HG03565 (cell line): ENCODE measurements at regions not wholly inside any gene's neighbourhood (a gene's known extent, or its start where the extent isn't known, plus 50 kb on each side); places are given as distances from the start of the nearest gene placed in this dataset.

Source experiments
- ATAC-seq: cut with Tn5 transposase; IDR thresholded peaks from one replicate; pipeline ENCODE4 v1.9.1; 2021; ENCODE audit warnings: mild to moderate bottlenecking, moderate library complexity; ENCODE audit not compliant: unreplicated experiment

DNA sequence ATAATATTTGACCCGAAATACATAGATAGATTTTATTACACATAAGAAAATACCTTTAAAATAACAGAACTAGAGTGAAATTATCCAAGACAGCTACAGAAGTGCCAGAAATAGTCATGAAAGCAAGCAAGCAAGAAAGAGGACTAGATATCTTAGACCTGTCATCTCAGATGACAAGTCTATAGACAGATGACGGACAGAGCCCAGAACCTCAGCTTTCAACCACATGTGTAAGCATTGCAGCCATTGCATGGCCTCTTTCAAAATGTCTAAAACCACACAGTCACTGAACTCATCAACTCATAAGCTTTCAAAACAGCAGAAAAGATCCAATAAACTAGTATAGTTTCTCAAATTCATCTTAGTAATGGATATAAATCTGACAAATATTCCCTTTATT lies 59.8 kb upstream of the FHIT start:
- ATAC-seq, result no peak

DNA sequence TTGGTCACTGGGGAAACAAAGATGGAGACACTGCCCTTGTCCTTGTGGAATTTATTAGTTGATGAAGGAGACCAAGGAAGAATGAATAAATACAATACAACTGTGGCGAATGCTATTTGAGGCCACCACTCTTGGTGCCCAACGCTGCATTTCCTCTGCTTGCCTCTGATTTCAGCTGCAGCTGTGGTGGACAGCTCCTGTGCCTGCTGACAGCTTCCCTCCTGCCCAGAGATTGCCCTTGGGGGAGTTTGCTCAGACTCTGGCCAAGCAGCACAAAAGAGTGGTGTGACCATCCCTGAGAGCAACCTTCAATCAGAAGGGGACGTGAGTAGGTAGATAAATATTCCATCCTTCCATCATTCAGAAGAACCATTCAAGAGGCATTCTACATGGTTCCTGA lies 64.6 kb upstream of the FHIT start:
- no peak for ATAC-seq

DNA sequence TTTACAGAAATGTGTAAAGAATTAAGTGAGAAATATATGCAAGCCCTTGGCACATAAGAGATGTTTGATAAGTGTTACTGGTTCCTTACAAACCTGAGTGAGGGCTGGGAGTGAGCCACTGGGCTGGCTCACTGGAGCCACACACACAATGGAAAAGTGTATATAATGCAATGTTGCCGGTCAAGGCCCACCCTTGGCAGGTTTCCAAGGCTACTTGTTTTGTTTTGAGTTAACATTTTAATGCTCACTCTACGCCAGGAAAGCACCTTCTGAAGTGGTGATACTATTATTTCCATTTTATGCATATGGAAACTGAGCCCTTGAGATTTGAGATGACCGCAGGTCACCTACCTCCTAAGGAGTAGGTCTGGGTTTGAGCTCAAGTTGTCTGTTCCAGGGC lies 71.8 kb upstream of the FHIT start:
- no peak for ATAC-seq

DNA sequence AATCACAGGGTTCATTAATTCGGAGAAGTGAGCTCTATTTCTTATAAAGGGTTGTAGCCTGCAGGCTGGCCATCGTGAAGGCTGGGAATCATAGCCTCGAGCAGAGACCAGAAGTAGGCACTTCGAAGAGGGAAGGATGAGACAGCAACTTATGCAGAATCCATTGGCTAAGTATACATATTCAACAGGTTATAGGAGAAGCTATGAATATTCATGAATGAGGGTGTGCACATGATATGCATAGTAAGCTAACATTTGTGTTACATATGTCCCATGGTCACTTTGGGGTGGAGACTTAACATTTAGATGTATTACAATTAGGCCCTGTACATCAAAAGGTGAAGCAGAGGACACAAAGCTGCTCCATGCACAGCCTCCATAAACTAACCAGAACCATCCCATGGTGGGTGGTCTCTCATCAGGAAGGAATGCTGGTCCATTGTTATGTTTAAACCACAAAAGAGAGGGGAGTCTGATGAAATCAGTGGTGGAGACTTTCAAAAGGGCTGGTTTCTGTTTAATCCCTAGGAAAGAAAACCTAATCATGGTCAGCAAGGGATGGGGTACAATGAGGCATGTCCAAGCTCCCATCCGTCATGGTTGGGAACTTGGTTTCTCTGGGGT lies 80.8 kb upstream of the FHIT start:
- ATAC-seq, result no peak

- no peak for ATAC-seq
Measured at GRCh38 chr3:61333192-61333961, 82.1 kb upstream of the FHIT start.

DNA sequence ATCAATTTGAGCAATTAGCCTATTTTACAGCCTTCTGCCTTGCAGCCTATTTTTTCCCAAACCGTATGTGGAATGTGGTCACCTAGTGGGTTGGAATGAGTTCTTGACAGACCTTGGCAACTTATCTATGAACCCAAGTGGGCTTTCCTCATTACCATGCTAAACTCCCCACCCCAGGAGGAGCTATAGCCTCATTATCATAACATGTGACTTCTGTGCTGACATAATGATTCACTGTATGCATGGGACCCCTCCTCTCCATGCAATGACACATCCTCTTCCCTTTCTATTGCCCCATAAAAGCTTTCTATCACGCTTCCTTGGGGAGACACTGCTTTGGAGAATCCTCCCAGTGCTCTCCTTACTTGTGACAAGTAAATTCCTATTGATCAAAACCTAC lies 83.5 kb upstream of the FHIT start:
- no peak for ATAC-seq

DNA sequence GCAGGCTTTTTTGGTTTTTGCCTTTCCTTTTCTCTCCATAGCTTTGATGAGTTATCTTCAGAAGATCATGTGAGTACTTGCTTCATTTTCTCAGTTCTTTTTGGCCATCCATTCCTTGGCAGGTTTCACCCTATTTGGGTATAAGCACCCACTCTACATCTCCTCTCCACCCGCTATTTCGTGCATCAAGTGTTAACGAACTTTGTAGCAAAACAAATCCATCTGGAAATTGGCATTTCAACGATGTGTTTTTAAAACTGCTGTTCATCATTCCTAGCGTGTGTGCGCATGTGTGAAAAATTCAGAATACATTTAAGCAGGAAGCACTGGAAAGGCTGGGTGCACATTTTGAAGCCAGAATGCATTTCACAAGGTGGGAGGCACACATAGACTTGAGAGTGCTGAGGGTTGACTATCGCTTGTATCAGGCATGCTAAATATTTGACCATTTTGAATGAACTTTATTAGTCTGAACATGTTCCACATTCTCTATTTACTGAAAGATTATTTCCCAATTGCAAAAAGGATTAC lies 89.7 kb upstream of the FHIT start:
- no peak for ATAC-seq

DNA sequence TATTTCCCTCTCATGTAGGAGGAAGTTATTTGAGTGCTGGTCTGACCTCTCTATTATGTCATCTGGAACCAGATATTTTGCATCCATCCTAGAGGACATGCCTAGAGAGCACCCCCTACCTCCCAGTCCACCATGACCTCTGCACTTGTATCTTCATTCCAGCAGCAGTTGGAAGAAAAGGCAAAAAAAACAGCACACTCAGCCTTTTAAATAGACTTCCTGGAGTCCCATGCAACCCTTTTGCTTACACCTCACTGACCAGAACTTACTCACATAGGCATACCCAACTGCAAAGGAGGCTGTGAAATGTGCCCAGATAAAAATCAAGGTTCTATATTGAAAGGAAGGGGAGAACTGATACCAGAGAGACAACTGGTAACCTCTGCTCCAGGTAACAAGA lies 92.3 kb upstream of the FHIT start:
- ATAC-seq, result no peak

GRCh38 chr3:61345020-61345419 lies 93.8 kb upstream of the FHIT start:
- no peak for ATAC-seq

- no peak for ATAC-seq
Measured at GRCh38 chr3:61347981-61348380, 96.7 kb upstream of the FHIT start.

DNA sequence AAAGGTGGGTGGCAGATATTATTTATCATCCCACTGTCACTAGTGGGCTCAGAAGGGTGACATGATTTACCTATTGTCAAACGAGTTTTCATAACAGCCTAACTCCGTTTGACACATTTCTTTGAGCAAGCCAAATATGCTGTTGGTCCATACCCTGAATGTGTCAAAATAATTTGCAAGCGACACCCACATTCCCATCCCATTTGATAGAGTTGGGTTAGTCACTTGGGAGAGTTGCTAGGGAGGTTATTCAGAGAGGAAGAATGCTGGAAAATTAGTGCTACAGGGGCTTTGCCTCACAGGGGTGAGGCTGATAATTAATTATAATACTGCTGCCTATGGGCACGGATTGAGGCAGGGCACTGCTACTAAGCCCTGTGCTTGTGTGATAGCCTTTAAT lies 98.5 kb upstream of the FHIT start:
- ATAC-seq, result no peak

DNA sequence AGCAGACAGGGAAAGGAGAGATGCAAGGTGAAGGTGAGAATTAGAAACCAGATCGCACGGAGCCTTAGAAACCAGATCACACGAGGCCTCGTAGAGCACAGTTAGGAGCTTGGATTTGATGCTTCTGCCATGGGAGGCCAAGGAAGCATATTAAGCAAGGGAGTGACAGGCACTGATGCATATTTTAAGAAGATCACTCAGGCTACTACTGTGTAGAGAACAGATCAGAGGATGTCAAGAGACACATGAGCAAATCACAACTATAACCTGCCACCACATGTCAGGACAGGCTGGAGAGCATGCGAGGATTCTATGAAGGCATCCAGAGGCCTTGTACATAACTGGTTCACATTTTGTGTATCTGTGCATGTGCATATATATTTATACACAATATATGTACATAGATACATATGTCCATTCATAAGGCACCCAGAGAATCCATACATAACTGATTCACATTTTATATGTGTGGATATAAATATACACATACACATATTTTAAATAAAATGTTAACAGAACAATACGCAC lies 99.6 kb upstream of the FHIT start:
- no peak for ATAC-seq

- ATAC-seq, result no peak
Measured at GRCh38 chr3:61352306-61352705, 101.1 kb upstream of the FHIT start.

DNA sequence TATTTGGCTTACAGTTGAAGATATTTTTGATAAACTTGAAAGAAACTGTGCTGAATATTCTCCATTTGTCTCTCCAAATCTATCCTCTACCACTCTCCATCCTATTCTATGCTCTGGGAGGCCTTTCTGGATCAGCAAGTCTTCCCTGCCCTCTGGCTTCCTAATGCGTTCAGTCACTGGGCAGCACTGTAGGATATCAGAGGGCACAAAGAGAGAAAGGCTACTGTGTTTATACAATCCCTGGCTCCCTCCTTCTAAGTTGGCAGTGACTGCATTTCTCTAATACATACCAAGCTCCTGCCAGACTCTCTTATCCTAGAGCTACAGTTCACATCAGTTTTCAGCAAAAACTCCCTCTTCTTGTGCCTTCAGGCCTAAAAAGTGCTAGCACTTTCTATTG lies 102.1 kb upstream of the FHIT start:
- no peak for ATAC-seq

DNA sequence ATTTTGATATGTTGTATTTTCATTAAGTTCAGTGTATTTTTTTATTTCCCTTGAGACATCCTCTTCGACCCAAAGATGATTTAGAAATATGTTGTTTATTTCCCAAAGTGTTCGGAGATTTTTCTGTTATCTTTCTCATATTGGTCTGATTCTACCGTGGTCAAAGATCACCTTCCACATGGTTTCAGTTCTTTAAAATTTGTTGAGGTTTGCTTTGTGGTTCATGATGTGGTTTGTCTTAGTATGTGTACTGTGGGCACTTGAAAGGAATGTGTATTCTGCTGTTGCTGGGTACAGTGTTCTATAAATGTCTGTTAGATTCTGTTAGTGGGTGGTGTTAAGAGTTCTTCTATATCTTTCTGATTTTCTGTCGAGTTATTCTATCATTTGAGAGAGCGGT lies 103.4 kb upstream of the FHIT start:
- ATAC-seq, result no peak

DNA sequence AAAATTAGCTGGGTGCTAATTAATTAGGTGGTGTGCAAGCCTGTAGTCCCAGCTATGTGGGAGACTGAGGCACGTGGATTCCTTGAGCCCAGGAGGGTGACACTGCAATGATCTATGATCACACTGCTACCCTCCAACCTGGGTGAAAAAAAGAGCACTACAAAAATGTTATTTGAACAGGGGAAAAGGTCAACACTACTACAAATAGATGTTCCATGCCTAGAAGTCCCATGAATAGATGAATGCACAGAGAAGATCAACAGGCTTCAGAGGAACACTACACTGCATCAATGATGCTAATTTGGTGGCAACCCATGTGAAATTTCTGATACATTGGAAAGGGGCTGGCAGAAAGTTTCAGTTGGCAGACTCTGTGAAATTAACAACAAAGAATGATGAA lies 105.4 kb upstream of the FHIT start:
- ATAC-seq, result no peak

DNA sequence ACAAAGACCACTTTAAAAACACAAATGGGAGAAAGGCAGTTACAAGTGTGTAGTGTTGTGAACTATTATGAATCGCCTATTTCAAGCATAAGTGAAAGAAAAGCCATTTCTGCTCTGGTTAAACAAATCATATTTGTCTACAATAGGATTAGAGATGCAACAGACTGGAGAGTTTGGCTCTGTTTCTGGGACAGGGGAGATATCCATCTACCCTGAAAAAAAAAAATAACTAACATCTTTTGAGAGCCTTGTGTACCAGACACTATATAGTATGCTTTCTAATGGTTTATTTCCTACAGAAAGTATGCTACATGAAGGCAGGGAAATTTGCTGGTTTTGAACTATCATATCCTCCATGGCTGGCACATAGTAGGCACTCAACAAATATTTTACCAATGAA lies 106.7 kb upstream of the FHIT start:
- no peak for ATAC-seq

DNA sequence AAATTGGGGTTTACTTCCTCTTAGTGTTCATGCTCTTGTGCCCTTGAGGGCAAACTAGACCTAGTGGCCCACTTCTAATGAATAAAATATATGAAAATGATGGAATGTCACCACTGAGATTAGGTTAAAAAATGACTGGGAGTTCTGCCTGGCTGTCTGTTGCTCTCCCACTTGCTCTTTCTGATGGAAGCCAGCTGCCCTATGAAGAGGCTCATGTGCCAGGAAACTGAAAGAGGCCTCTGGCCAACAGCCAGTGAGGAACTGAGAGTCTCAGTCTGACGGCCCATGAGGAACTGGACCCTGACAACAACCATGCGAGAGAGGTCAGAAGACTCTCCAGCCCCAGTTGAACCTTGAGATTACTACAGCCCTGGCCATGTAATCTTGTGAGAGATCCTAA lies 107.1 kb upstream of the FHIT start:
- peak; percentile 98 for ATAC-seq

DNA sequence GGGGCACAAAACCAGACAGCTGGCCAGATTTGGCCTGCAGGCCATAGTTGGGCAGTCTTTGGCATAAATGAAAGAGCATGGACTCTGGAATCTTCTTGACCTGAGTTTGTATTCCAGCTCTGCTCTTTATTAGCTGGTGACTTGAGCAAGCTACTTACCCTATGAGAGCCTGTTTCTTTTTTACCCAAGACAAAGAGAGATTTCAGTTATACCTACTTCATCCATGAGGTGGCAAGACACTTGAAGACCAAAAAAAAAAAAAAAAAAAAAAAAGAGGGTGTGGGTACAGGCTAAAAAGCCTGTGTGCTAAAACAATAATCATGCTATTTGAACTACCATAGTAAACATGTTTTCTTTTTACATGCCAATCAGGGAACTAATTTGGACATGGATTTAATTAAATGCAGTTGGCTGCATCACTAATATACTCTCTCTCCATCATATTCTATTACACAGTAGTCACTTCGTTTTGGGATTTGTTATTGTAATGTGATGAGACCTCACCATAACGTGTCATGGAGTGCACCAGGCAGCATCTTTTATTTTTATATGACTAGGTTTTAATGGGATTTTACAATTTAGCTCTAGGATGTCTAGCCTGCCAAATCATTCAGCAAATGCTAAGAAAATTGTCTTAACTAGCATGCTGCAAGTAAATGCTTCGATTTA lies 109.2 kb upstream of the FHIT start:
- no peak for ATAC-seq

- no peak for ATAC-seq
Measured at GRCh38 chr3:61369678-61370077, 118.4 kb upstream of the FHIT start.

DNA sequence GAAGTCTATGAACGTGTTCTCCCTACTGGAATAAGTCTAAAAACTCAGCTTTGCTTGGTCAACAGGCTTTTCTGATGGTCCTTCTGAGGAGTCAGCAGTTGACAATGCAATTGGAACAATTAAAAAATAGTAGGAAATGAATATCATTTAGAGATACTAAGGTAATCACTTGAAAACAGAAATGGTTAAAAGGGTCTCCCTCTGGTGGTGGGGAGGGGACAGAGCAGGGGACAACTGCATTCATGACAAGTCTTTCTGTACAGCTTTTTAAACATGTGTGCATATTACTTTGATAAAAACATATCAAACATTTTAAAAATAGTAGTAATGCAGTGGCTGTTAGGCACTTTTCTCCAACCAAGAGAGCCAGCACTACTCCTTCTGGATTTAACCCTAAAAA lies 119.9 kb upstream of the FHIT start:
- ATAC-seq, result no peak

DNA sequence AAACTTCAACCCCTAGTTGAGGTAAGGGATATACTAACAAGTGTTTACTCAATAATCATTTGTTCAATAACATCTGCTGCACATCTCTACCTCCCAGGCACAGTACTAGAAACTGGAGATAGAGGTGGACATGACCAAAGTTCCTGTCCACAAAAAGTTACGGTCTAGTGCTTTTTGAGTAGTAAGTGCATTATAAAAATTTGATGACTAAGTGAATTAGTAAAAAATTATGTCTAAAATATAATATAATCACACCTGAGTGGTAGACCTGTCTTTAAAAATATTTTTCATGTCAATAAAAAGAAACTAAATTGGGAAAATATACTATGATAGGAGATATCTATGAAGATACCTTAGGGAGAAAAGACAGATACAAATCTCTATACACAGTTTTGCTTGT lies 121.5 kb upstream of the FHIT start:
- ATAC-seq, result no peak
